ENCODE measurements at regions not wholly inside any gene's neighbourhood (a gene's known extent, or its start where the extent isn't known, plus 50 kb on each side); places are given as distances from the start of the nearest gene placed in this dataset.

DNA sequence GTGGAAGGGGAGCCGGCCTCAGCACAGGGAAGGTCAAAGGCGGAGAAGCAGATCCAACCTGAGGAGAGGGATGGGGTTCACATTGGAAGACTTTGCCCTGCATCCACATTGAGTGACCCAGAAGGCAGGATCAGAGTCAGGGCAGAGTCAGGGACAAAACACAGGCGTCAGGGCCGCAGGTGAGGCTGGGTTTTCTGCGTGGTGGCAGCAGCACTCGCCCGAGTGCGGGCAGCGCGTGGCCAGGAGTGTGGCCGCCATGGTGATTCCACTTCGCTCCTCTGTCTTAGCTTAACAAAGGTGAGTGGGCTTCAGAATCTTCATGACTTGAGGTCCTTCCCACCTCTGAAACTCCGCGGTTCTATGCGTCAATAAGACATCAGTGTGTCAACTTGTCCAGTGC lies 476.9 kb upstream of the SMIM21 start:
- TF ChIP-seq EP300 (IDR thresholded peaks at IDR 0.05; ENCODE audit: borderline replicate concordance) (no peak), MAX (IDR thresholded peaks at IDR 0.05) (no peak)
- TF ChIP-seq, protein P1, sequence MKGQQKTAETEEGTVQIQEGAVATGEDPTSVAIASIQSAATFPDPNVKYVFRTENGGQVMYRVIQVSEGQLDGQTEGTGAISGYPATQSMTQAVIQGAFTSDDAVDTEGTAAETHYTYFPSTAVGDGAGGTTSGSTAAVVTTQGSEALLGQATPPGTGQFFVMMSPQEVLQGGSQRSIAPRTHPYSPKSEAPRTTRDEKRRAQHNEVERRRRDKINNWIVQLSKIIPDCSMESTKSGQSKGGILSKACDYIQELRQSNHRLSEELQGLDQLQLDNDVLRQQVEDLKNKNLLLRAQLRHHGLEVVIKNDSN (IDR thresholded peaks at IDR 0.05): no peak

All from Ishikawa (cell line).